ENCODE measurements at regions not wholly inside any gene's neighbourhood (a gene's known extent, or its start where the extent isn't known, plus 50 kb on each side); places are given as distances from the start of the nearest gene placed in this dataset.

DNA sequence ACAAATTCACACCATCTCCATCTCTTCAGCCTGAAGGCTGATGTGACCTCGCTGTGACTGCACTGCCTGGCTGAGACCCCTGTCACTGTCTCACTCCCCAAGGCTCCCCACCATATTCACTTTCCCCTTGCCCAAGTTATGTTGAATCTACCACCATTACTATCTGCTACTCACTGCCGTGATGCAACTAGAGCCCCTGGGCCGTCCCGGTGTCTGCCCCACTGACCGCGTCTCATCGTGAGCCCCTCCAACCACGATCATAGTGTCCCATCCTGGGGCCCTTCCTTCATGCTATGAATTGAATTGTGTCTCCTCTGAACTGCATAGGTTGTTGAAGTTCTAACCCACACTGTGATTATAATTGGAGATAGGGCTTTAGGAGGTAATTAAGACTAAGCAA lies 71.9 kb upstream of the CHST15 start:
- DNase-seq (ENCODE audit: low read depth in 2 of 2) = no peak

DNA sequence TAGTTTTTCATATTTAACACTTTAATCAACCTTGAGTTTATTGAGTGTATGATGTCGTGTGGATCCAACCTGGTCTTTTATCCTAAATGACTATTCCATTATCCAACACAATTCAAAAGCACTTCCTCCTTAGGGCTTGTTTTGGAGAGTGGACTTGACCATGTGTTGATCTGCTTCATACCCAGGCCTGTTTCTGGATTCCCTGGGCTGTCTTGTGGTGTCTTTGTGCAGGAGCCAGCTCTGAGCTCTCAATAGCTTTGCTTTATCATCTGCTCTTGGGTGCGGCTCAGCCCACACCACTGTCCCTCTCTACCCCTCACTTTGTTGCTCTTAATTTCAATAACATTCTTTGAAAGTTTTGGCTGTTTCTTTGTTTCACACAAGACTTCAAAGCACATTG lies 70.9 kb upstream of the CHST15 start:
- no peak for DNase-seq (ENCODE audit: low read depth in 2 of 2)

DNA sequence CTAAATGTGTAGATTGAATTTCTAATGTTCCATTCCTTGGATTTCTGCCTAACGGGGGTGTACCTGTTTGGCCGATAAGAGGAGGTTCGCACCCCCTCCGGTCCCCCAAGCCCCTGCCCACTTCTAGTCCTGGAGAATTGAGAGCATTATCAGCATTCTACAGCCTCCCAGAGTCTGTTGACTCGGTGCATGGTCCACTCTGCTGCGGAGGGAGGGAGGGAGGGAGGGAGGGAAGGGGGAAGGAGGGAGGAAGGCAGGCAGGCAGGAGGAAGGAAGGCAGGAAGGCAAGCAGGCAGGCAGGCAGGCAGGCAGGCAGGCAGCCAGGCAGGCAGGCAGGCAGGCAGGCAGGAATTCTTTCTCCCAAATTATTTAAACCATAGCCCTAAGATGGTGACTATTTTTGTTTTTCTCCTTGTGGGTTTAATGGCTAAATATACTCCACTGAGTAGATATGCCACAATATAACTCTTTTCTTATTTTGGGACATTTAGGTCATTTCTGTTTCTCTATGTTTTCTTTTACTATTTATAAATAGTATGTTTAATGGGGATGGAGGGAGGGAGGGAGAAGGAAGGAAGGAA lies 69.5 kb upstream of the CHST15 start:
- DNase-seq (ENCODE audit: low read depth in 2 of 2) = no peak

DNA sequence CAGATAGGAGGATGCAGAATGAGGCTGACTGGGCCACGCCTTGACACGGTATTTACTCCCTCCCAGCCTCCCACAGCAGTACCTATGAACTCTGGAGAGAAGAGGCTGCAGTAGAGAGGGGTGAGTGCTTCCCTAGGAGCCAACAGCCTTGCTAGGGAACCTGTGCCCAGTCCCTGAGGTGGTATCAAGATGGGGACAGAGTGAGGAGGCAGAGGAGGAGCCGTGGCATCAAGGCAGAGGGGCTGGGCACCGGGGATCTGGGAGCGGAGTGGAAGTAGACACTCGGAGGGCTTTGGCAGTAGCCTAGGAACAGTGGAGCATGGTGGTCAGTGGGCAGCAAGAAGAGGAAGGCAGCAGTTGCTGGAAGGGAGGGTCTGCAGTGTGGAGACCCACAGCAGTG lies 68.7 kb upstream of the CHST15 start:
- DNase-seq (ENCODE audit: low read depth in 2 of 2) = no peak

DNA sequence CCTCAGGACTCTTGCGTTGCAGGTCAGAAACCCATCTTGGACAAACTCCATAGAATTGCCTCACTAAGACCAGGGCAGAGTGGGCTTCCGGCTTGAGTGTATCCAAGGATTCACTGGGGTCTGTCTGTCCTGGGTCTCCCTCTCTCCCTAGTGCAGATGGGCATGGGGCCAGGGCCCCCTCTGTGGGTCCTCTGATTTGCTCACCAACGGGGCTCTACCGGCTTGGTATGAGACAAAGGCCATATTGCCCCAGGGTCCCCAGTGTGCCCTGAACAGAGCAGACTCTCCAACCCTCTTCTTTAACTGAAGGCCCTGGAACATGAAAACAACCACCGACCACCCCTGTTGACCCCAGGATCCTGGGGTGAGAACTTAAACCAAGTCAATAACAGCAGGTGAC lies 68.2 kb upstream of the CHST15 start:
- DNase-seq (ENCODE audit: low read depth in 2 of 2) = no peak

DNA sequence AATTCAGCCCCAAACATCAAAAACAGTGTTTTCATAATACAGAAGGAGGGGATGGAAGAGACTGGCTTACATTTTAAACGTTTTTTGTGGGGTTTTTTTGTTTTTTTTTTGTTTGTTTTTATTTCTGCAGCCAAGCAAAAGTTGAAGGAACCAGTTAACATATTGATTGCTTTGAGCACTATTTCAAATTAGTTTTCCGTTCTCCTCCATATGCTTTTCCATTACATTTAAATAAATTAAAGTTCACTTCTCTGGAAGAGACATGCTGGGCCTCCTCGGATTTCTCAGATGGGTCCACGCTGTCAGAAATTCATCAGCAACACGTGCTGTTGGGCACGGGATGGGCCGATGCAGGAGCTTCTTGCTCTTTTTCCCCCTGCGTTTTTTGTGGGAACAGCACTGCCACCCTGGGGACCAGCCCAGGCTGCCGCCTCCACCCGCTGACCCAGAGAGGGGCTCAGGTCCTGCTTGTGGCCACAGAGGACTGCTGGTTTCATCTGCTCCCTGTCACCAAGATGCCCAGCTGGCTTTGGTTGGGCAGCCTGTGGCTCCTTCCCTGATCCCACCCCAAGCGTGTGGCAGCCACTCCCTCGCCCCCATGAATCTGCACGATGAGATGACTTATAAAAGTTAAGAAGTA lies 67.7 kb upstream of the CHST15 start:
- no peak for DNase-seq (ENCODE audit: low read depth in 2 of 2)

DNA sequence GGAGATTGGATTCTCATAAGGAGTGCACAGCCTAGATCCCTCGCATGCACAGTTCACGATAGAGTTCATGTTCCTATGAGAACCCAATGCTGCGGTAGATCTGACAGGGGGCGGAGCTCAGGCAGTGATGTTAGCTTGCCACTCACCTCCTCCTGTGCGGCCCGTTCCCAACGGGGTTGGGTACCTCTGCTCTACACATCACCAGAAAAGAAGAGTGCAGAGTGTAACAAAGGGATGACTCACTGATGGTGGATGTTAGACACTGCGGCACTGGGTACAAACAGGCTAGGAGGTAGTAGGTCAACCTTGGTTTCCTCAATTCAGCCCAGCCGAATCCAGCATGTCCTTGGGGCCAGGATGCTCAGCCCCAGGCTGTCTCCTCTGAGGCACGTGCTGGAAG lies 66.8 kb upstream of the CHST15 start:
- no peak for DNase-seq (ENCODE audit: low read depth in 2 of 2)

DNA sequence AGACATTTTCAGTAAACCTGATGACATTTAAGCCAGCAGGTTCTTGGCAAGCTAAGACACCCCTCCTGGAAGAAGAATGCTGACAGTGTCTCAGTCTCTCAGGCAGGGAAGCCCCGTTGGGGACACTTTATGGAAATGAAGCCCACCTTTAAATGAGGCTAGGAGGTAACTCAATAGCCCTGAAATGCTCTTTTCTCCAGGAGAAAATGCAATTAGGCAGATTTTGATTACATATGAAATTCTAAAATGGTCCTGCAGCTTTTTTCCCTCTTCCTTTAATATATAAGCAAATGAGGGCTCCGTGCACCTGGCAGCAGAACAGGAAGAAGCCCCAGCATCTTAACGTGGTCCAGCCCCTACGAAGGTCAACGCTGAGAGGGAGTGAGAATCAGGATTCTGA lies 65.8 kb upstream of the CHST15 start:
- no peak for DNase-seq (ENCODE audit: low read depth in 2 of 2)

DNA sequence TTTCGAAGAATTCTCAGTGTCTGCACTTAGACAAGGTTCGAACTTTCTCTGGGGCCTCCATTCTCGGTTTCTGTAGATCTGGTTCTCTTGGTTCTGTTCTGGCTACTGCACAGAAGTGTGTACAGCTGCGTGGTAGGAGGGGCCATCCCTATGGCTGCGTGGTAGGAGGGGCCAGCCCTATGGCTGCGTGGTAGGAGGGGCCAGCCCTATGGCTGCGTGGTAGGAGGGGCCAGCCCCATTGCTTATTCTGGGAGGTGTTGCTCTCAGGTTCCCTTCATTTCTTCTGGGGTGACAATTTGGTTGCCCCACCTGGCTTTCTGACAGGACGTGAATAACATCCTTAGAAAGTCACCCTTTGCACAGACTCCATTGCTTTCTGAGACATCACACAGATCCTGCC lies 65.2 kb upstream of the CHST15 start:
- no peak for DNase-seq (ENCODE audit: low read depth in 2 of 2)

DNA sequence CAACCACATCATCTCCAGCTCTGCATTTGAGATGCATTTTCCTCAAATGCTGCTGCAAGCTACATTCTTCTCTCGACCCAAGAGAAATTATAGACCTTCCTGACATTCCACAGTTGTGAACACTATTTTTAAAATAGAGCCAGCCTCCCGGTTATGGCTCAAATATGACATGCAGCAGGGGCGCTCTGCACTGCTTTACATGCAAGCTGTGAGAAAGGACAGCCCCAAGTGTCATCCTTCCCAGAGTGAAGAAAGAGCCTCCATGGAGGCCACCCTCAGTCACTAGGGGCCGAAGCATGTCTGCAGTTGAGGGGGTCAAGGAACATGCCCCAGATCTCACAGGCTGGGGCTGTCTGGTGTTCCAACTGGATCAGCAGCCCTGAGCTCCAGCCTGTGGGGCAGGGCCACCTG lies 63.9 kb upstream of the CHST15 start:
- no peak for DNase-seq (ENCODE audit: low read depth in 2 of 2)

DNA sequence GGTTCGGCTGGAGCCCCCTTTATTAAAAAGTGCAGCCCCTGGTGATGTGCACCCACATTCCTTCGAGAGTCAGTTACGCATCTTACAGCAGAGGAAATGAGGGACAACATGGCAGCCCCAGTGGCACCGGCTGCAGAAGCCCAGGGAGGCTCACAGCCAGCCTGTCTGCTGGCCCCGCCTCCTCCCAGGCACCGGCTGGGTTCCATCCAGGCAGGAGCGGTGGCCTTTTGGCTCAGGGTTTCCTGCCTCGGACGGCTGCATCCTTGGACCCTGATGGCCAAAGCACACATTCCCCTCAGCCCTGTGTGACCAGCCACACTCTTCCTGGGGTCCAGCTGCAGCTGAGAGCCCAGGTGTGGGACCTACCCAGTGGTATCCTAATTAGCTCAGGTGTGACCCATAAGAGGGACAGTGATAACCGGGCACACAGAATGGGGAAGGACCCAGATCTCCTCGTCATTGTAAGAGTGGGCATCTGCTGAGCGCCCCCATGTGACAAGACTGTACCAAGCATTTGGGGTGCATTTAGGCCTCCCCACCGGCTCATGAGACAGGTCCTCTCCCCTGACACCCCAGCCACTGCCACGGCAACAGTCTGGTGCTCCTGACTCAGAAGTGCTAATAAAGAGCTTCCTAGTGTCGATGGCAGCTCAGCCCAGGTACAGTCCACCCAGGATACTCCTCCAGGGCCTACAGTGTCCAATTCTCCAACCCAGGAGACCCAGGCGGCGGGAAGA lies 63.3 kb upstream of the CHST15 start:
- no peak for DNase-seq (ENCODE audit: low read depth in 2 of 2)

DNA sequence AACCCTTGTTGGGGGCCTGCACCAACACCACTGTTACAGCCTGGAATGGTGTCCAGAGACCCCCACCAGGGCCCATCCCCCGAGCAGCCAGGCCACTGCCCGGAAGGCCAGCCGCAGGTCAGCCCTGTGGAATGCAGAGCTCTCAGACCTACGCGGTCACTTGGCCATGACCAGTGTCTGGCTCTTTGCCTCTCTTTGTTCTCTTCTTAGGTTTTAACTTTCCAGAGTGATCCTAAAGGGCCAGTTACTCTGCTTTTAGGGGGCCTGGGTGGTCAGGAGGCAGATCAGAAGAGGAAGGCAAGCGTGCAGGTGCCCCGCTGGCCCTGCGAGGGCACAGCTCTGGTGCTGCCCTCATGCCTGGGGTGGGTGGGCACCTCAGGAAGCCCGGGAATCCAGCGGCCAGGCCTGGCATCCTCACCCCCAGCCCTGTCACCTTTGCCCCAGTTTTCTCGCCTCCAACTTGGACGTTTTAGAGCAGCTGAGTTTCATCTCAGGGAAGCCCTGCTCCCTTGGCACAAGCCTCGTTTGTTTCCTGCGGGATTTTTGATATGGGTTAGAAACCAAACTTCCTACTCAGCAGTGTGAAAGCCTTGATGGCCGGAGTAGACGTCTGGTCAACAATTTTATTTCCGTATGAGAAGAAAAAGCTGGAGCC lies 62.5 kb upstream of the CHST15 start:
- DNase-seq (ENCODE audit: low read depth in 2 of 2) = no peak

DNA sequence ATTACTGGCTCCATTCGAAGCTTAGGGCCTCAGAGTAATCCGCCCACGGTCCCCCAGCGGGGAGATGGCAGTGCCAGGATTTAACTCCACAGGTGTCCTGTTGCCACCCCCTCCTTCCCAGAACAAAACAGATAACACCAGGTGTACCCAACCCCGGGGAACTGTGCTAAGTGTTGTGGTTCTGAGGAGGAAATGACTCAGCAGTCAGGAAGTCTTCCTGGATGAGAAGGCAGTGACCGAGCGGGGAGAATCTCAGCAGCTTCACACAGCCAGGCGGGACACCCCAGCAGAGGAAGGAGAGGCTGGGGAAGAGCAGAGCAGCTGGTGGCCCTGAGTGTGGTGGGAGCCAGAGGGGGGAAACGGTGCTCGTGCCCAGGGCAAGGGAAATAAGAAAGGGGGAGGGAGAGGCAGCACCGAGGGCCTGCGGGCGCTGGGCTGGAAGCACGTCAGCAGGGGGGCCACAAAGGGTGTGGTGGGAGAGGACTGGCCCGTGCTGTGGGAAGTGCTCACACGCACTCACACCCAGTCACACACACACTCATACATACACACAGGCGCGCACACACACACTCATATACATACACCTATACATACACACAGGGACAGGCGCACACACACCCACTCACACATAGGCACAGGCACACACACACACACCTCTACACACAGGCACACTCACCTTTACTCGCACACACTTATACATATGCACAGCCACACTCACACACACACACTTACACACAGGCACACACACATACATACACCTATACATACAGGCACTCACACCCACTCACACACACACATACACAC lies 59.8 kb upstream of the CHST15 start:
- DNase-seq (ENCODE audit: low read depth in 2 of 2) = peak; percentile 17 to 21

DNA sequence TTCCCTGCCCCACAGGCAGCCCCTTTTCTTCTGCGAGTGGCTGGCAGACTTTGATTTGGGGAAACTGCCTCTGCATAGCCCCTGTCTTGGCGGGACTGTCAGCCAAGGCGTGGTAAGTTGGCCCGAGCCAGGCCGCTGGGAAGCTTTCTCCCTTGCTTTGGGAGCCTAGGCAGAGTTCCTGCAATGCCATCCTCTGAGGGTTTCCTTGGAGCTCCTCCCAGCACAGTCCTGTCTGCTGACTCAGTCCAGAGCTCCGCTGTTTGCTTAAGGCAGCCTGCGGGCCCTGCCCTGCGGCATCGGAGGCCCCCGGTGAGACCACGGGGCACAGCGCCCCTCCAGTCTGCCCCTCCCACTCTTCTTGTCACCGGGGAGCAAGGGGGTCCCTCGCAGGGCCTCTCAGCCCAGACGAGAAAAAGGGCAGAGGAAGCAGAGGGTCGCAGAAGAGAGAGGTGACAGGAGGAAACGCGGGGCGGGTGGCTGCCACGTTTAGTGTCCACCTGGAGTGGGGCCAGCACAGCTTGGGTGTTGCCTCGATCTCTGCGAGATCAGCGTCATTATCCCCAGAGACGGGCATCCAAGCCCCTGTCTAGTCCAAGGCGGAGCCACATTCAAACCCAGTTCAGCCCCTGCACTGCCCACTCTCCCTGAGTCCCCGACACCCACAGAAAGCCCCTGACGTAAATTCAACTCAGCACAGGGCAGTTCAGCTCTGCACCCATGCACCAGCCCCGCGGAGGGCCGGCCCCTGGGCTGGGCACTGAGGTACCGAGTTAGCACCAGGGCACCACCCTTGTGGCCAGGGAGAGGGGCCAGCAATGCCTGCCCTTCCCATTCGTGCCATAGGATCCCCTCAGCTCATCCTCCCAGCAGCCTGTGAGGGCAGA lies 59.0 kb upstream of the CHST15 start:
- DNase-seq (ENCODE audit: low read depth in 2 of 2) = no peak

DNA sequence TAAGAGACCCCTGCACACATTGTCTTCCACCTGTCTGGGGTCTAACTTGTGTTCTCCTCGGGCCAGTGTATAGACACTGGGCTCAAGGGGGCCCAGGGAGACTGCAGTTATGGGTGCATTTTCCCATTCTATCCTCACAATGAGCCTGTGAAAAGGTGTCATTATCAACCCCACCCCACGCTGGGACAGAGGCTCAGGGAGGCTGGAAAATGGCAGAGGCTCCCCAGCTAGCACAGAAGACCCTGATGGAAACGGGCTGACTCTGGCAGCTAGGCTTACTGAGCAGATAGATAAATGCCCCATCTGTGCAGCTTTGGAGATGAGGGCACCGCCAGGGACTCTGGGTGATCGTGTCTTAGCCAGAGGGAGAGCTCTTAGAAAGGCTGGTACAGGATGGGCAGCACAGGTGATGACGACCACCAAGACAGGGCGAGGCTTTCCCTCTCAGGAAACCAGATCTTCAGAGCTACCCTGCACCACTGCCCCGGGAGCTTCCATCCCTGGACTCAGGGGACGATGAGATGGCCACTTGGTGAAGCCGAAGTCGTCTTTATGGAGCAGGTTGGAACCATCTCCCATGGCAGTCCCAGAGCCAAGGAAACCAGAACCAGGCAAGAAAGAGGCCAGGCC lies 58.2 kb upstream of the CHST15 start:
- no peak for DNase-seq (ENCODE audit: low read depth in 2 of 2)

DNA sequence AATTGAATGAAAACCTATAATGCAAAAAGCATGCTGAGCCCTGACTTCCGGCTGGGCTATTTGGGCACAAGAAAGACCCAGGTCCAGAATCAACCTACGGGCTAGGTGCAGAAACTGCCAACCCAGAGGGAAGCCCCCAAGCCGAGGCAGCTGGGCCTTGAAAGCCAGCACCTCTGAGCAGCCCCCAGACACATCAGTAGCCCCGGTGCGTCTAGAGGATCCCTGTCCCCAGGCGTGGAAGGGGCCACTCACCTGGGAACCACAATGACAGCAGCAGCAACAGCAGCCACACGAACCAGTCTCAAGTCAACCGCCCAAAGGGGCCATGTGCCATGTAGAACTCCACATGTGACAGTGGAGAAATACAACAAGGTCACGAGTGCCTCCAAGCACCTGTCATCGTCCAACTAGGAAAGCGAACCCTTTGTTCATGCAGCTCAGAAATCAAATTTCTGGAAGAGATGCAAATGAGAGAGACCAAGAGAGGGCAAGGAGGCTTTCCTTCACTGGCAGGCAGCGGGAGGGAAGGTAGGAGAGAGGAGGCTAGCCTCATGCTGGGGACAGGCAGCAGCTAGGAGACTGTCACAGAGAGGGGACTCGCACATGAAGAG lies 57.5 kb upstream of the CHST15 start:
- DNase-seq (ENCODE audit: low read depth in 2 of 2) = no peak

DNA sequence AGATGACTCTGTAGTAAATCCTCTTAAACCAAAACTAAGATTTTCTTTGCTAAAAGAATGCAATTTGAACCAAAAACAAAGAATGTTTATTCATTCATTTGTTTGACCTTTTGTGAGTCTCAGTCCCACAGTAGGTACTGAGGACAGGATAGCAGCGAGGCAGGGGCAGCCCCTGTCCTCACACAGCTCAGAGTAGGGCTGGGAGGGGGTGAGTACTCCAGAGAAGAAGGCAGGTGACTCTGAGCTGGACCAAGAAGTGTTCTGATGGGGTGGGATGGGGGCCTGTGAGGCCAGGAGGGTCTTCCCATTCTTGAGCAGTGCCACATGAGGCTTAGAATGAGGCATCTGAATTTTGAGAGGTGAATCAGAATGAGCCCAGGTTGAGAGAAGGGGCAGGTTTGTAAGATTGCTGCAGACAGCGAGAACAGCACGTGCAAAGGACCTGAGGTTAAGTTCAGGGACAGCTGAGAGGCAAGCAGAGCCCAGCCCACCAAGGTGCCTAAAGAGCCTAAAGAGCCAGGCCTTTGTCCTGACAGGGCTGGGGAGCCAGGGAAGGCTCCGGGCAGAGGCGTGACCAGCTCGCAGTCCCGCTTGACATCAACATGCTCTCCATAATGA lies 56.9 kb upstream of the CHST15 start:
- no peak for DNase-seq (ENCODE audit: low read depth in 2 of 2)

DNA sequence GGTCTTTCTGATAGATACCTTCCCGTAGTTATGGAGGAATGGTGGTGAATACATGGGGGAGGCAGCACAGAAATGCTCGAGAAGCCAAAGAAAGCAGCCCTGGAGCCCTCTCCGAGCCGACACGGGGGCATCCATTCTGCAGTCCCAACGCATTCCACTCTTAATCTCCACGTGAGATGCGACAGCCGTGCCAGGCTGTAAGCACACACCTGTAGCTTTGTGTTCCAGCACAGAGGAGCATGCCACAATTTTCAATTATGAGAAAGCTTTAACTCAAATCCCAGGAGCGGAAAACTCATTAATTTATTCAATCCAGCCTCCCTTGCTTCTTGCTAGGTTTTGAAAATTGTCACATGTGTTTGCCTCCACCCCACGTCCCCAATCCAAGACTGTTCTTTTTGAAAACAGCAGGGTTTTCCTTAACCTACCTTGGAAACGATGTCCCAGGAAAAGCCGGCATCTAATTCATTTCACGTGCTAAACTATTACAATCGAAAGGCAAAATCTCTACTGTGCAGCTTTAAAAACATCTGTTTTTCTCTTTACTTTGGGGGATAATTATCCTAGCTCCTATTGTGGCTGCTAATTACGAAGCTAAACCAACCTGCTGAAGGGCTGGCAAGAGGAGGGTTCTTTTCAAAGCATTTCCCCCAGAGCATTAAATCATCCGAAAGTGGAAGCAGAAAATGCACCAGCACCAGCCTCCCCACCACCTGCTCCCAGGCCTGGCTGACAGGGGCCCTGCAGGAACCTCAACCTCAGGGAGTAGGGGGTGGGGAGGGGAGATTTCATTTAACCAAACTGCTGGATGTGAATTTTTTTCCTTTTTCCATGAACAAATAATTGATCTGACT lies 56.0 kb upstream of the CHST15 start:
- DNase-seq (ENCODE audit: low read depth in 2 of 2) = no peak

Data from stimulated activated CD4-positive, alpha-beta T cell treated with anti-CD3 and anti-CD28 coated beads, Interleukin-12 subunit alpha, Interleukin-12 subunit beta, amount 100 ng/mL, for 24 hours (primary cell).